Mesenchymal stem cell (in vitro differentiated cells and primary cell): ENCODE measurements at regions not wholly inside any gene's neighbourhood (a gene's known extent, or its start where the extent isn't known, plus 50 kb on each side); places are given as distances from the start of the nearest gene placed in this dataset.

ENCODE experiments used
- DNase-seq: peaks from one replicate; pipeline ENCODE4 v3.0.0-alpha.2; 2013
- H2AFZ ChIP-seq: one replicate; pipeline ENCODE4 v1.6.1; 2013; ENCODE audit warnings: low read depth, mild to moderate bottlenecking, control low read depth, inconsistent platforms, low read length, moderate library complexity
- H2AK5ac ChIP-seq: 2 replicates; pipeline ENCODE4 v1.6.1; 2013; ENCODE audit warnings: low read length, moderate library complexity, mild to moderate bottlenecking, inconsistent platforms; ENCODE audit not compliant: severe bottlenecking
- H2BK120ac ChIP-seq: one replicate; pipeline ENCODE4 v1.6.1; 2013; ENCODE audit warnings: low read depth, mild to moderate bottlenecking, inconsistent platforms, low read length, moderate library complexity
- H2BK12ac ChIP-seq, 2 experiments: one replicate each; pipeline ENCODE4 v1.6.1; 2013; ENCODE audit warnings: inconsistent platforms in 2 of 2, low read length in 2 of 2, mild to moderate bottlenecking in 2 of 2, moderate library complexity in 2 of 2, control low read depth in 1 of 2
- H2BK15ac ChIP-seq: one replicate; pipeline ENCODE4 v1.6.1; 2013; ENCODE audit warnings: mild to moderate bottlenecking, low read depth, inconsistent platforms; ENCODE audit not compliant: poor library complexity, severe bottlenecking
- H2BK5ac ChIP-seq: 2 replicates; pipeline ENCODE4 v1.6.1; 2013; ENCODE audit warnings: low read depth, mild to moderate bottlenecking, low read length, control low read depth, inconsistent platforms; ENCODE audit not compliant: poor library complexity, severe bottlenecking
- H3K14ac ChIP-seq, 2 experiments: one replicate each; pipeline ENCODE4 v1.6.1; 2013; ENCODE audit warnings: inconsistent platforms in 2 of 2, low read length in 2 of 2, control low read depth in 1 of 2, mild to moderate bottlenecking in 1 of 2, moderate library complexity in 1 of 2
- H3K18ac ChIP-seq, 2 experiments: one replicate each; pipeline ENCODE4 v1.6.1; 2013; ENCODE audit warnings: inconsistent platforms in 2 of 2, low read length in 2 of 2, control low read depth in 1 of 2, low read depth in 1 of 2, mild to moderate bottlenecking in 1 of 2
- H3K23ac ChIP-seq, 2 experiments: one replicate each; pipeline ENCODE4 v1.6.1; 2013; ENCODE audit warnings: inconsistent platforms in 2 of 2, low read length in 2 of 2, mild to moderate bottlenecking in 2 of 2, moderate library complexity in 2 of 2, control low read depth in 1 of 2
- H3K27ac ChIP-seq: 2 replicates; pipeline ENCODE4 v1.5.1; 2013; ENCODE audit warnings: mild to moderate bottlenecking, moderate library complexity, low read length, control low read depth, inconsistent platforms; ENCODE audit not compliant: poor library complexity, severe bottlenecking
- H3K27me3 ChIP-seq, 2 experiments: 2 replicates each; pipeline versions ENCODE4 v1.6.1 to v1.7.0; 2013; ENCODE audit warnings: low read length in 2 of 2, mild to moderate bottlenecking in 2 of 2, moderate library complexity in 2 of 2, control low read depth in 1 of 2, inconsistent platforms in 1 of 2; ENCODE audit not compliant: control insufficient read depth in 1 of 2, insufficient read depth in 1 of 2
- H3K36me3 ChIP-seq, 2 experiments: 2 replicates each; pipeline versions ENCODE4 v1.6.1 to v1.7.0; 2013; ENCODE audit warnings: low read length in 2 of 2, control low read depth in 1 of 2, inconsistent platforms in 1 of 2, low read depth in 1 of 2, mild to moderate bottlenecking in 1 of 2; ENCODE audit not compliant: insufficient read depth in 2 of 2, control insufficient read depth in 1 of 2
- H3K4ac ChIP-seq, 2 experiments: one replicate each; pipeline ENCODE4 v1.6.1; 2013; ENCODE audit warnings: inconsistent platforms in 2 of 2, low read length in 2 of 2, mild to moderate bottlenecking in 2 of 2, moderate library complexity in 2 of 2, control low read depth in 1 of 2, low read depth in 1 of 2
- H3K4me1 ChIP-seq: 2 replicates; pipeline ENCODE4 v1.6.1; 2013; ENCODE audit warnings: low read depth, low read length, control low read depth; ENCODE audit not compliant: control insufficient read depth, insufficient read depth
- H3K4me2 ChIP-seq: 2 replicates; pipeline ENCODE4 v1.6.1; 2013; ENCODE audit warnings: low read length, mild to moderate bottlenecking, inconsistent platforms; ENCODE audit not compliant: poor library complexity, severe bottlenecking
- H3K4me3 ChIP-seq, 2 experiments: 2 replicates each; pipeline versions ENCODE4 v1.5.1 to v1.7.0; 2013; ENCODE audit warnings: low read length in 2 of 2, mild to moderate bottlenecking in 2 of 2, control low read depth in 1 of 2, low read depth in 1 of 2; ENCODE audit not compliant: insufficient read depth in 1 of 2
- H3K79me1 ChIP-seq: replicated peaks from 2 replicates; pipeline ENCODE4 v1.6.1; 2013; ENCODE audit warnings: mild to moderate bottlenecking, control low read depth, low read length, inconsistent platforms; ENCODE audit not compliant: poor library complexity, severe bottlenecking
- H3K9ac ChIP-seq: 2 replicates; pipeline ENCODE4 v1.7.0; 2013; ENCODE audit warnings: mild to moderate bottlenecking, low read length, moderate library complexity
- H3K9me3 ChIP-seq: 2 replicates; pipeline ENCODE4 v1.7.0; 2013; ENCODE audit warnings: mild to moderate bottlenecking, low read length; ENCODE audit not compliant: control insufficient read depth
- H4K8ac ChIP-seq: one replicate; pipeline ENCODE4 v1.6.1; 2013; ENCODE audit warnings: inconsistent platforms, mild to moderate bottlenecking, low read length, moderate library complexity
- H4K91ac ChIP-seq: one replicate; pipeline ENCODE4 v1.6.1; 2013; ENCODE audit warnings: mild to moderate bottlenecking, low read length, inconsistent platforms
- WGBS: methylation state at CpG from one replicate; pipeline ENCODE4 v1.1.7; 2013; ENCODE audit warnings: mixed read lengths; 5-methylcytosine and 5-hydroxymethylcytosine counted together

DNA sequence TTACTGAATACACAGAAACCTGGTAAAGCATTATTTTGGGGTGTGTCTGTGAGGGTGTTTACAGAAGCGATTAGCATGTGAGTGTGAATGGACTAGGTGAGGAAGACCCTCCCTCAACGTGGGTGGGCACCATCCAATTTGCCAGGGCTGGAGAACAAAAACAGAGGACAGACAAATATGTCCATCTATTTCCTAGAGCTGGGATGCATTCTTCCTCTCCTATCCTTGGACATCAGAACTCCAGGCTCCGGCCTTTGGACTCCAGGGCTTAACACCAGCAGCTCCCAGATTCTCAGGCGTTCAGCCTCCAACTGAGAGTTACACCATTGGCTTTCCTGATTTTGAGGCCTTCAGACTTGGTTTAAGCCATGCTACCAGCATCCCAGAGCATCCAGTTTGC lies 65.8 kb upstream of the CHD1 start:
- Histone ChIP-seq H4K91ac (no peak overlapping the region), H3K9me3 (no peaks in the 10 kb centered on the region), H2BK15ac (no peak overlapping the region), H3K4me2 (no peak overlapping the region), H3K36me3 (no peaks in the 10 kb centered on the region), H3K18ac (no peak overlapping the region), H2AK5ac (no peak overlapping the region), H3K27me3 (no peaks in the 10 kb centered on the region), H3K4ac (no peak overlapping the region), H2AFZ (no peak overlapping the region), H3K4me1 (no peaks in the 10 kb centered on the region), H2BK120ac (no peak overlapping the region), H3K27ac (no peak overlapping the region), H3K23ac (no peak overlapping the region), H3K4me3 (no peak overlapping the region), H2BK5ac (no peak overlapping the region), H2BK12ac (no peak overlapping the region), H3K9ac (no peak overlapping the region), H3K14ac (no peak overlapping the region), H4K8ac (no peak overlapping the region), H3K79me1 (no peaks in the 10 kb centered on the region)
- no peak for DNase-seq
- whole genome bisulfite sequencing: 67% methylated on average over 4 of the region's 4 CpGs

DNA sequence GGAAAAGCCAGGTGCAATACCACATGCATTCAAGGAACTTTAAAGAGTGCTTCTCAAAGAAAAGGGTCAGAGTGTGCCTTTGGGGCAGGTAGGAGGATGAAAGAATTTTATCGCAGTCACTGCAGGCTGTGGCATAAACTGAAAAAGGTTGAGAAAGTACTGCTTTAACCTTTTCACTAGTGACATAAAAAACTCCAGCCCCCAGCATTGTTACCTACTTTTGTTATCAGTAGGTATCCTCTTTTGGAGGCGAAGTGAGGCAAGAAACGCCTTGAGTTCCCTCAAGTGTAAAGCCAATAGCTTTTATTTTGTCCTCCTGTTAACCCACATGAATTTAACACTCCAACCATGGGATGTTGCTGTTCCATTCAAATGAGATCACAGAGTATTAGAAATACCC lies 64.7 kb upstream of the CHD1 start:
- no peak overlapping the region for H2BK12ac ChIP-seq
- no peaks in the 10 kb centered on the region for H3K9me3 ChIP-seq
- no peak overlapping the region for H2BK15ac ChIP-seq
- WGBS: 69% methylated on average over 3 of the region's 3 CpGs
- no peak overlapping the region for H3K4me2 ChIP-seq
- no peaks in the 10 kb centered on the region for H3K36me3 ChIP-seq
- no peak overlapping the region for H2AK5ac ChIP-seq
- H3K14ac ChIP-seq: no peak overlapping the region
- H2BK5ac ChIP-seq: no peak overlapping the region
- no peak overlapping the region for H4K8ac ChIP-seq
- DNase-seq: no peak
- no peak overlapping the region for H2BK120ac ChIP-seq
- no peak overlapping the region for H4K91ac ChIP-seq
- no peak overlapping the region for H3K18ac ChIP-seq
- no peaks in the 10 kb centered on the region for H3K79me1 ChIP-seq
- H3K9ac ChIP-seq: no peak overlapping the region
- H3K4me1 ChIP-seq: no peaks in the 10 kb centered on the region
- H2AFZ ChIP-seq: no peak overlapping the region
- H3K4me3 ChIP-seq: no peak overlapping the region
- H3K27ac ChIP-seq: no peak overlapping the region
- H3K23ac ChIP-seq: no peak overlapping the region
- H3K4ac ChIP-seq: no peak overlapping the region
- H3K27me3 ChIP-seq: no peaks in the 10 kb centered on the region

DNA sequence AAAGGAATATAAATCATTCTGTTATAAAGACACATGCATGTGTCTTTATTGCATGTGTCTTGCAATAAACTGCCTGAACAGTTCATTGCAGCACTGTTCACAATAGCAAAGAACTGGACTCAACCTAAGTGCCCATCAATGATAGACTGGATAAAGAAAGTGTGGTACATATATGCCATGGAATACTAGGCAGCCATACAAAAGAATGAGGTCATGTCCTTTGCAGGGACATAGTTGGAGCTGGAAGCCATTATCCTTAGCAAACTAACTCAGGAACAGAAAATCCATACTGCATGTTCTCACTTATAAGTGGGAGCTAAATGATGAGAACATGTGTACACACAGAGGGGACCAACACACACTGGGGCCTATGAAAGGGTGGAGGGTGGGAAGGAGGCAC lies 63.7 kb upstream of the CHD1 start:
- Histone ChIP-seq H3K27ac (no peak overlapping the region), H2BK15ac (no peak overlapping the region), H2AK5ac (no peak overlapping the region), H3K23ac (no peak overlapping the region), H3K4me3 (no peak overlapping the region), H3K14ac (no peak overlapping the region), H2BK12ac (no peak overlapping the region), H3K4me2 (no peak overlapping the region), H4K91ac (no peak overlapping the region), H3K9ac (no peak overlapping the region), H3K18ac (no peak overlapping the region), H2BK120ac (no peak overlapping the region), H2BK5ac (no peak overlapping the region), H3K36me3 (no peaks in the 10 kb centered on the region), H3K79me1 (no peaks in the 10 kb centered on the region), H4K8ac (no peak overlapping the region), H3K27me3 (no peaks in the 10 kb centered on the region), H3K9me3 (no peaks in the 10 kb centered on the region), H3K4ac (no peak overlapping the region), H3K4me1 (no peaks in the 10 kb centered on the region), H2AFZ (no peak overlapping the region)
- DNase-seq: no peak

DNA sequence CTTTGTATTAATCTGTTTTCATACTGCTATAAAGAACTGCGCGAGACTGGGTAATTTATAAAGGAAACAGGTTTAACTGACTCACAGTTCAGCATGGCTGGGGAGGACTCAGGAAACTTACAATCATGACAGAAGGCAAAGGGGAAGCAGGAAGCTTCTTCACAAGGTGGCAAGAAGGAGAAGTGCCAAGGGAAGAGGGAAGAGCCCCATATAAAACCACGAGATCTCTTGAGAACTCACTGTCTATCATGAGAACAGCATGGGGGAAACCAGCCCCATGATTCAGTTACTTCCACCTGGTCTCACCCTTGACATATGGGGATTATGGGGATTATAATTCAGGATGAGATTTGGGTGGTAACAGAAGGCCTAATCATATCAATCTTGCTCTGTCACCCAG lies 60.9 kb upstream of the CHD1 start:
- no peak overlapping the region for H2BK5ac ChIP-seq
- no peak overlapping the region for H2AFZ ChIP-seq
- 22% methylated on average over 3 of the region's 3 CpGs for WGBS
- H2BK12ac ChIP-seq: no peak overlapping the region
- no peak overlapping the region for H3K18ac ChIP-seq
- no peaks in the 10 kb centered on the region for H3K9me3 ChIP-seq
- no peak overlapping the region for H2BK120ac ChIP-seq
- no peaks in the 10 kb centered on the region for H3K4me1 ChIP-seq
- H2BK15ac ChIP-seq: no peak overlapping the region
- no peaks in the 10 kb centered on the region for H3K36me3 ChIP-seq
- no peak overlapping the region for H3K4me3 ChIP-seq
- no peaks in the 10 kb centered on the region for H3K27me3 ChIP-seq
- H3K14ac ChIP-seq: no peak overlapping the region
- H3K4ac ChIP-seq: no peak overlapping the region
- DNase-seq: no peak
- no peak overlapping the region for H4K8ac ChIP-seq
- H3K4me2 ChIP-seq: no peak overlapping the region
- H2AK5ac ChIP-seq: no peak overlapping the region
- no peak overlapping the region for H3K27ac ChIP-seq
- H4K91ac ChIP-seq: no peak overlapping the region
- no peaks in the 10 kb centered on the region for H3K79me1 ChIP-seq
- no peak overlapping the region for H3K9ac ChIP-seq
- no peak overlapping the region for H3K23ac ChIP-seq
